GM19397 (cell line): ENCODE measurements at regions not wholly inside any gene's neighbourhood (a gene's known extent, or its start where the extent isn't known, plus 50 kb on each side); places are given as distances from the start of the nearest gene placed in this dataset.

Experiments used
- ATAC-seq: cut with Tn5 transposase; IDR thresholded peaks from one replicate; pipeline ENCODE4 v1.9.1; 2021; ENCODE audit warnings: mild to moderate bottlenecking, moderate library complexity; ENCODE audit not compliant: unreplicated experiment

DNA sequence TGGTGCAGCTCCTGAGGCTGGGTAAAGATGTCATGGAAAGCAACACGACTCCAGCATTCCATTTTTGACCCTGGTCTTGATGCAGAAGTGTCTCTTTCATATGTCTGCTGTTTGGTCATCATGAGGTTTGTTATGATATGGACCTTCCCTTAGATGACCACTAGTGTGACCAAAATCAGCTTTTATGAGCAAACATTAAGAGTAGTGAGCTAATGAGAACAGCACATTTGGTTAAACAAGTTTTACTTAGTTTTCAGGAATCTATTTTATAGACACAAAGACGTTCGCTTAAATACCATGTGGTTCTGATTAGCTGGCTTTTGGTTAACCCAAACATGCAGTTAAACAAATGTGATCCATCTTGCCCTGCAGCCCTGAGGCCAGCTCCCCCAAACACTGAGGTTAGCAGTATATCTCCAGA lies 56.7 kb upstream of the ACTBL2 start:
- ATAC-seq: no peak

DNA sequence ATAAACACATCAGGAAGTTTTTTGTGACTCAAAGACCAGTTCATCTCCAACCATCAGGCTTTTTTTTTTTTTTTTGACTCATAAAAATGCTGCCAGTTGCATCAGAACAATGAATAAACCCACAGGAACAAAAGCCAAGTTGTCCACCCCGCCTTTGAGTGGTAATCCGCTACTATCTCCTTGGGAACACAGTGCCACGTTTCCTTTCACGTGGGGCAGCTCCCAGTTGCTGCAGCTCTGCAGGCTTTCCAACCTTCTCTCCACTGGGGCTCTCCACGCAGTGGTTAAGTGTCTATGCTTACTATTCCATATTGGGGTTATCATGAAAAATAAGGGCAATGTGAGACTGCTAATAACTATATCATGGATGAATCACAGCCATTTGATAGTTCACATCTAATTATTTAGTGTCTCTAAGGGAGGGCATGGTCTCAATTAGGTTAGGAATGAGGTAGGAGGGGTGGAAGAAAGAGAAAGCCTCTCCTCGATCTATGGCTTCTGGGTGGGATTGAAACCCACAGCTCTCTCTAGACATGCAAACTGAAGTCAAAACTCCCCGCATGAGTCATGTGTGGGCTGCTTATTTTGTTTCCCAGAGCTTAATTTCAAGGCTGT lies 55.8 kb upstream of the ACTBL2 start:
- ATAC-seq: no peak

DNA sequence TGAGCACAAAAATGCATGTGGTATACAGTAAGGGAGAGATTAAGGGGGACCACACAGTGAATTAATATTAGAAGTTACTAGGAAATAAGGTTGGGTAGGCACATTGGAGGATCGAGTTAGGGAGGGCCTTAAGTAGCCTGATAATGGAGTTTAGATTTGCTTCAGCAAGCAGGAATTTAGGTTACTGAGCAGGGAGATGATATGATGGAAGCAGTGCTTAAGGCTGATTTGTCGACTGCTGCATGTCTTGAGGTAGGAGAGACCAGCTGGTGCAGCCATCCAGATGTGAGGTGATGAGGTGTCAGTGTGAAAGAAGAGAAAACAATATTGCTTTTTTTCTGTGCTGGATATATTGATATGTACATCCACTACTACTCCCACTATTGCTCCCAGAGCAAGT lies 55.2 kb upstream of the ACTBL2 start:
- no peak for ATAC-seq

DNA sequence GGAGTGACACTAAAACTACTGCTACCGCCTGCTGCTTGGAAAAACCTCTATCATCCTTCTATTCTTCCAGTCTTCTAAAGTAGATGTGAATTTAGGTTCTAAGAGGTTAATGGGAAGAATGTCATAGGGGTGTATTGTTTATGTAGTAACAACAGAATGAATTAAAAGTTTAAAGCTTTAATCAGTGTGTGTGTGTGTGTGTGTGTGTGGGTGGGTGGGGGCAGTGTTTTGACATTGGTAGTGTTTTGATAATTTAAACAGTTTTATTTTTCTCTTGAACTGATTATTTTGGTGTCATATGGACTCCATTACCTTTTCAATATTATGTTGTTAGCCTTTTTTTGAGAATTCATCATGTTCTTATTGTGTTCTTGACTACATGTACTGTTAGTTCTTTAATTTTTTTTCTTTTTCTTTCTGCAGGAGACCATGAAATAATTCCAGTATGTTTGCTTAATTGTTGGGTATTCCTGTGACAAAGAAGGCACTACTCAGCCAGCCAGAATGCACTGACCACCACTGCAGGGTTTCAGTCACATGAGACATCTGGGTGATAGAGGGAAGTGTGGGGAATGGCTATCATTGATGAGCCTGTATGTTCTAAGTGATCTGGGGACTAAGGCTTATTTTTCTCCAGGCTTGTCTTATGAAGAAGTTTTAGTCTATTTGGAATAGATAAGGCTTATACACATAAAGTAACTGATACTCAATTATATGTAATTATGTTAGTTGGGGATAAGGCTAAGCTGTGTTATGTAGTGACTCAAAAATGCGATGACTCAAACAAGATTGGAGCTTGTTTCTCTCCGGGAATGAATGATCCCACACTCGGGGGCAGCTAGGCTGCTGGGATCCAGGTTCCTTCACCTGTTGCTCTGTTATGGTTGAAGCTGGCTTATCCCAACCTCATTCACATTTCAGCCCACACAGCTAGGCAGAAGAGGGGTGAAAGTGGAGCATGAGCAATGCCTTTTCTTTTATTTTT lies 50.2 kb upstream of the ACTBL2 start:
- ATAC-seq: no peak
